Muscle of back (tissue), 3 donors: ENCODE measurements at regions not wholly inside any gene's neighbourhood (a gene's known extent, or its start where the extent isn't known, plus 50 kb on each side); places are given as distances from the start of the nearest gene placed in this dataset.
A peak's percentile ranks its signal among the peaks of the same experiment; 100 is the strongest.

Experiments
- DNase-seq, 3 donors: peaks; one replicate each; pipeline versions ENCODE4 v3.0.0 to v3.0.0-alpha.2; 2013

DNA sequence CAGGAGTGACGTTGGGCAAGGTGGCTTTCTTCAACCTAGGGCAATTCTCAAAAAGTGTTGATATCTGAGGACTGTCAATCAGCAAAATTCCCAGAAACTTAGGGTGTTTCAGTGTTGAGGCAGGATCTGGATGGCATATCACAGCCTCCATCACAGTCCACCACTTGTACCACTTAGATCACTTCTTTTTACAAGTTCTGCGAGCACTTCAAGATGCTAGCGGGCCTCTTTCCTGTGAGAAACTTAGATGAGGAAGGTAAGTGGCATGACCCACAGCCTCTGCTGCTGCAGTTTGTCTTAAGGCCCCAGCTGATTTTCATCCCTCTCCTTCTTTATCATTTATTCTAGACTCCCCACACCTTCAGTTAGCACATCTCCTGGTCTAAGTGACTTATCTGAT is 295.4 kb upstream of the ZNF521 start:
- DNase-seq = no peak

DNA sequence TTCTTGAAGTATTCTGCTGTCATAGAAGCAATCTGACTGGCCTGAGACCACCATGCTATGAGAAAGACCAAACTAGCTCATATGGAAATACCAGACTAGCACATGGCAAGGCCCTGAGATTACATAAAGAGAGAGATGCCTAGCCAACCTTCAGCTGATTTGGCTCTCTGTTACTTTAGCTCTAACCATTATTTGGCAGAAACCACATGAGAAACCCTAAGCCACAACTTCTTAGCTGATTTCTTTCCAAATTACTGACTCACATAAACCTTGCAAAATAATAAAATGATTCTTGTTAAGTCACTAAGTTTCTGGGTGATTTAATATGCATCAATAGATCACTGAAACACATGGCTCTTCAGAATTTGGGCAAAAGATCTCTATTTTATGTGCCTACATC is 295.0 kb upstream of the ZNF521 start:
- DNase-seq = peak in 1 of 3 donors; percentile 24

DNA sequence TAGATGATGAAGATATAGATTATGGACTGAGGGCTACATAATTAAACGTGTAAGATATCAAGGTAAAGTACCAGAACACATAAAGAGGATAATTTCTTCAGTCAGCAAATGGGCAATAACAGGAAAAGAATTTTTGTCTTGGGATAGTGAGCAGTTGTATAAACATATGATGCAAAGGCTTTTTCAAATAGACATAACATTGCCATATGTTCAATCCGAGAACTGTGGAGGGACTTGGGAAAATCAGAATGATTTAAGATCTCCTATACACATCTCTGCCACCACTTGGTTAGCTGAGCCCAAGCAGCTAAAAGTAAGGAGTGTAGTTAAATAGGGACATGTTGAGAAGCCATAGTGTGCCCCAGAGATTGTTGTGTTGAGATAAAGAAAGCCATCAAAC is 287.6 kb upstream of the ZNF521 start:
- no peak for DNase-seq

DNA sequence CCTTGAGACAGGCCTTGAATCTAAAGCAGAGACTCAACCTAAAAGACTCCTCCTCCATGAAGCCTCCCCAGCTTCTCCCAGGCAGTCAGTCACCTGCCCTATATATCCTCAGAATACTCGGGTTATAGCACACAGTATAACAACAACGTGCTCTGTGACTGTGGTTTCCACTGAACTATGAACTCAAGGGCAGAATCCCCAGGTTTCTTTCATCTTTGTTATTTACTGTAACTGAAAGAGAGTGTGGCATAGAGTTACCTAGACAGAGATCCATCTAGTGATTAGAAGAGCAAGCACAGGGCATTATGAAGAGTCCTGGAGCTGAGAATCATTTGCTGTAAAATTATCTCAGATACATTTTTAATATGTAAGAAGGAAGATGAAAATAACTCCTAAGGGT is 281.6 kb upstream of the ZNF521 start:
- no peak for DNase-seq

GRCh38 chr18:25630682-25631081 is 278.7 kb upstream of the ZNF521 start:
- peak in 1 of 3 donors; percentile 58 for DNase-seq

GRCh38 chr18:25621682-25622081 is 269.7 kb upstream of the ZNF521 start:
- DNase-seq = no peak

DNA sequence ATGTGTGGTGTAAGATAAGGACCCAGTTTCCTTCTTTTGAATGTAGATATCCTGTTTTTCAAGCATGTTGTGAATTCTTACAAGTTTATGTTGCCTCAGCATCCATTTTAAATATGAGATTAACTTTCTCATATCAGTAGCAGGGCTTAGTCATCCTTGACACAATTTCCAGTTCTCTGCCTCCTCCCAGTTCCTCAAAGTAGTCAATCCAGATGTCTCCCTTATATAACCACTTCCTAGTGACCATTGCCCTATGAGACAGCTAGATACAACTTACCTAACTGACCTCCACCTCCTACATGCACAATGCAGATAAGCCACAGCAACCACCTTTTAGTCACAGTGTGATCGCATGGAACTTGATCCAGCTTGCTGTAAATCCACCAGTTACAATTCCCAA is 269.2 kb upstream of the ZNF521 start:
- DNase-seq = no peak

DNA sequence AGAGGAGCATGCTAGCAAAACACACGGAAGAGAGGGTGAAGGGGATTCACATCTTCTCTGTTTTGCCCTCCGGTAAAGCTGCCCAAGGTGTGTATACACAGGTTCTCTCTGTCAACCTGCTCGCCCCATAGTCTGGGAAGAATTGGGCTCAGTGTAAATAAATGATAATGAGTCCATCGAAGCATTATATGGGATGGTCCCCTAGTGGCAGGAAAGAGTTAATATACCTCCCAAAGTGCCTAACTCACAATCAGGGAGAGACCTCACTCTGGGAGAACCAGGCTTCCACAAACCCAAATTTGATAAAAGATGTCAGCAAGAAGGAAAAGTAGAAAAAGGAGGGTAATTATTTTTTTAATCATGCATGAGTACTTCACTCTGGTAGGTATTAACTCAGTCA is 262.2 kb upstream of the ZNF521 start:
- no peak for DNase-seq

DNA sequence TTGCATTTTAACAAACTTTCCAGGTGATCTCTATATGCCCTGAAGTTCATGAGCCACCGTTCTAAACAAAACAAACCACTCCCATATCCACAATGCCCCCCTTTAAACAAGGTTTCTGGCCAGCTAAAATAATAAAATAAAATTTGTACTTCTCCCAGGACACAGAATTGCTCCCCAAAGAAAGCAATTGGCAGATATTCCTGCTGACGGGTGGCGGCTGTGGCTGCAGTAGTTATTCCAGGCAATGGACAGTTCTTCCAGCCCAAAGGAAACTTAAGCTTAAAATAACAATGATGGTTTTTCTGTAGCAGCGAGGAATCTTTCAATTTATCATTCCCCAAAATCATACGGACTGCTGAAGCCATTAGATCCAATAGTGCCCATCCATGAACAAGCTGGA is 260.5 kb upstream of the ZNF521 start:
- peak in 1 of 3 donors; percentile 29 for DNase-seq

- DNase-seq = peak in 1 of 3 donors; percentile 34
These were observed 256.1 kb upstream of the ZNF521 start for GRCh38 chr18:25608091-25608490.

DNA sequence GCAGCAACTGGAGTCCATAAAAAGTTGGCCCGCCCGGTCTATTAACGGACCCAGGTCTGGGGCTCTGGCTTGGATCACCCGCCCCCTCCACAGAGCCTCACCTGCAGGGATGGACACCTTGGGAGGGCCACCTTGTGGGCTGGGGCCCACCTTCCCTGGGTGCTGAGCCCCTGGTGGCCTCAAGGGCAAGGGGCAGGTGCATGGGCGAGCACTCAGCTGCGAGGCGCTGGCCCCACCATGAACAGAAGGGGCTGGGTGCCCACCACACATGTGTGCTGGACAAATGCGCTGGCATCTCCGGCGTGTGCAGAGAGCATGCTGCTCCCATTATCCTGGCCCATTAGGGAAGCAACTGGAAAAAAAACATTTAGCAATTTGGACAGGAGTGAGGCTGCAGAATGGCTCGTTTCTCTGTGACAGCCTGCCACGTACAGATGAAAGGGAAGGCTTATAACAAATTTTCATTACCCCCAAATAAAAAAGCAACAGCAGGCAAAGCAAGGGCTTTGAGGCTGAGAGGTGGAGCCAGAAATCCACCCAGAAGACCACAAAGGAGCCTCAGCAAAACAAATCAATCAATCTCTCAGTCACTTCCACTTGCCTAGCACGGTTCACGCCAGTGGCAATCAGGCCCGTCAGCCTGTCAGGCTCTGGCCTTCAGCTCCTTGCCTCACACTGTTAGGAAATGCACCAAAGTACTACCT is 253.1 kb upstream of the ZNF521 start:
- DNase-seq = peak in 1 of 3 donors; percentile 50

DNA sequence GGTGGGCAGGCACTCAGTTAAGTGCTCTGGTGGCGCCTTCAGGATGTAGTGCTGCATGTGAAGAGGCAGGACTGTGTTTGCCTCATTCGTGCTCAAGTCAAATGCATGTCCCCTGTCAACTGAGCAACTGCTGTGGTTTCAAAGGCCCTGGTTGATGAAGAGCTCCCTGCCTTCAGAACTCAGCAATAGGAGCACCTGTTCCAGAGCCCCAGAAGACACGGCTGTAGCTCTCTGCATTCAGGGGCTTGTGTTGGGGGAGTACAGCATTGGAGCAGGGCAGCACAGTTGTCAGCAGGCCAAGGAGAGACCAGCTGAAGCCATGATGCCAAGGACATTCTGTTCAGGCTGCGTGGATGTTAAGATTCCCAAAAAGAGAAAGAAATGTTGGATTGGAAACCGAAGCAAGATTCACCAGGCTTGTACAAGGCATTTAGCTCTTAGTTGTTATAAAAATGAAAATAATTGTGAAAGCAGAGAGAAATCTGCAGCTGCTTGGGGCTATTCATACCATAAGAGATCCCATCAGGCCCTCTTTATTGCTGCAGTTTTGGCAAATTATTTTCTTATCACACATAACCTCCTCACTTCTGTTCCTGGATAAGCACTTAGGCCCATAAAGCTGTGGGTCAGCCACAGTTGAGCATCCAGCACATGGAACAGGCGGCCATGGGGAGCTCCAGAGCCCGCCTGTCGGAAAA is 252.4 kb upstream of the ZNF521 start:
- peak; percentile 36 to 73 (median 53) for DNase-seq

GRCh38 chr18:25599443-25599842 is 247.5 kb upstream of the ZNF521 start:
- DNase-seq = no peak

DNA sequence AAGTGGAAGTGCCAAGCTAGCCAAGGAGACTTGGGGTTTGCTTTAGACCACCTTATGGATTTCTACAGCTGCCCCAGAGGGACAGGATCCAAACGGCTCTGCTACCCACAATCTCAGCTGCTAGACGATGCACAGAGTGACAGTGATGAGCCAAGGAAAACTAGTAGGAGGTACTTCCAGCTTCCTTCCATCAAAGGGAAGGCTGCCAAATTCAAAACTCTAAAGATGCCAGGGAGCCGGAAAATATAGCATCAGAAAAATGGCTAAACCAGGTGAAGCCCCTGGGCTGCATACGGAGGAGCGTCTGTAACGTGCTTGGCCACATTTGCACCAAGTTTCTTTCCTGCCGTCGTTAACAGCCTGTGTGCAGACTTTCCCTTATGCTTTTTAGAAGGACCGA is 245.5 kb upstream of the ZNF521 start:
- DNase-seq = no peak

DNA sequence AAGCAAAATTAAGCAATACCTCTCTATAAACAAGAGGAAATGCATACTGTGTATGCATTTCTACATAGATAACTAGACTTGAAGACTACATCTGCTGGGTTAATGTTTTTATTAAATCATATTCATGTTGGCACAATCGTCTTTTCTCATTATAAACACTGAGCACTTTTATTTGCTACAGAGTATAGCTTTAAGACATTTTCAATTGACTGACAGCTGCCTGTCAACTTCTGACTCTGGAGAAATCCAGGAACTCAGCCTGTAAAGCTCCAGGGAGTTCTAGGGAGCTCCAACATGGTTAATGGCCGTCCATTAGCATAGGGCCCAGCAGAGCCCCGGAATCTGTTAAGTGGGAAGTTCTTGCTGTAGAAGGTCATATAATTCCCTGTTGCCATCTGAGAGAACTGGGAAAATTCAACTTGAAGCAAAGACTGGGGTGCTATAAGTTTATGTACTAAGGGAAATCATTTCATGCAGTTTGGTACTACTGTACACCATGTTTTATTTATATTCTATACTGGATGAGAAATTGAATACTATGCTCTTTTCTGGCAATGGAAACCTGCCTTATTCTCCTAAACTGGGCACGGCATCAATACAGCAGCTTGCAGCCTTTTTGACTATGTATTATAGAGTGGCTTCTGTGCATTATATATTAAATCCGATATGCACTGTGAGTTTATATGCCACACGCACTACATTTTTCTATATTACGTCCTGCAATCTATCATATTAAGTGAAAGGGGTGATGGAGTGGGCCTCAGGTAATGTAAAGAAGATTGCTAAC is 243.5 kb upstream of the ZNF521 start:
- DNase-seq = no peak

DNA sequence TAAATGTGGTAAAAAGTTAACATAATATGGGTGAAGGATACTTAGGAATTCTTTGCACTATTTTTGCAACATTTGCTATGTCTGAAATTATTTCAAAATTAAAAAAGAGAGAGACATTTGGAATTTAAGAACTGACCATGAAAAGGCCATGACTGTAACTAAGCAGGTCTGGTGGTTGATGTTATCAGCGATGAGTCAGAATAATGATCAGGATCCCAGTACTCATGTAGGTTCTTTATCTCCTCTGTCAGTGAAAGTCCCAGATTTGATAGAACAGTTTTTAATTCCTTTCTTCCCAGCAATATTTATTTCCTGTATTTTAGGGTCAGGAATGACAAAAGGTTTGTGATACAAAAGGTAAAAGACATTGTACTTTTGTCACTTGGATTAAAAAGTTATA is 242.4 kb upstream of the ZNF521 start:
- no peak for DNase-seq

DNA sequence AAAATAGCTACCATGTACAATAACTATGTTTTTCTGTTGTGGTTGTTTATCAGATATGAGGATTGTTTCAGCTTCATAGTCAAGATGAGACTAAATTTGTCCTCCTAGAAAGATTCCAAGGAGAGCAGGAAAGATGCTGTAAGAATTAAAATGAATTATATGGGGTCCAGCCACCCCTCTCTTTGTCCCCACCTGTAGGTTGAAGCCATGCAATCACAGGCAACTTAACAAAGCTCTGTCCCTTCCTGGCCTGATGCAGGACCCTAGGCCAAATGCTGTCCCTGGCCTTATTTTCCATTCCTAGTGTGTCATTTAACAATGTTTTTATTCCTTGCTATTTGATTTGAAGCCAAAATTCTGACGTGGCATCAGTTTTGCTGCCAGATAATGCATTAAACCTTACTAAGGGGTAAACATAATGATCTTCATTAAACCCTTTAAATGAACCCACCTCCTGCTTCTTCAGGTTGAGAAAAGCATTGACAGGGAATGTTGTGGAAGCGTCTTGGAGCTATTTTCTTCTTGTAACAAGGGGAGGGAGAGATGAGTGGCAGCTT is 240.9 kb upstream of the ZNF521 start:
- DNase-seq = no peak

DNA sequence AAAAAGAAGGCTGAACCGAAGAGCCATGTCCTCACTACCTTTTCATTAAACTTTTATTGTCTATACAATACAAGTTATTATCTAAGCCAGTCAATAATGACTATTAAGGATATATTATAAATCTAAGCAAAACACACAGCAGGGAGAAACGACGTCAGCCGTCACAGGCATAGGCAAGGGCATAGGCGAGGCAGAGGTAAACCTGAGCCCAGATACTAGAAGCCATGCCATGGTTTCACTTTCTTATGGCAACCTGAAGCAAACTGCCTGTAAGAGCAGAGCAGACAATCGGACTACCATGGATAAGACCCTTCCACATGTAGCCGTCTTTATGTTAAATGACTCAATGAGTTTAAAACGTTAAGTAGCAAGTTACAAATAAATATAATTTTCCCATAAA is 238.5 kb upstream of the ZNF521 start:
- no peak for DNase-seq

GRCh38 chr18:25587545-25587944 is 235.6 kb upstream of the ZNF521 start:
- no peak for DNase-seq

DNA sequence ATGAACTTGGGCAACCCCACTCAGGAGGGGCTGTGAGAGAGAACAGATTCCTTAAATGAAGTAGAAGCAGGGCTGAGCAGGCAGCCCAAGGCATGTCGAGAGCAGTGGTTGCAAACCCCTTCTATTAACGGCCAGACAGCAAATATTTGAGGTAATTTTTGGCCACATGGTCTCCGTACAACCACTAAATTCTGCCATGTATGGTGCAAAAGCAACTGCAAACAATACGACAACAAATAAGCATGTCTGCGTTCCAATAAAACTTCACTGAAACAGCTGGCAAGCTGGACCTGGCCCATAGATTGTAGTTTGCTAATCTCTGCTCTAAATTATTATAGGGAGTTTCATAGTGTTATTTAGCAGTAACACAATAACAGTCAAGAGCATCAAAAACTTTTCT is 217.0 kb upstream of the ZNF521 start:
- peak in 2 of 3 donors; percentile 28 to 52 for DNase-seq

DNA sequence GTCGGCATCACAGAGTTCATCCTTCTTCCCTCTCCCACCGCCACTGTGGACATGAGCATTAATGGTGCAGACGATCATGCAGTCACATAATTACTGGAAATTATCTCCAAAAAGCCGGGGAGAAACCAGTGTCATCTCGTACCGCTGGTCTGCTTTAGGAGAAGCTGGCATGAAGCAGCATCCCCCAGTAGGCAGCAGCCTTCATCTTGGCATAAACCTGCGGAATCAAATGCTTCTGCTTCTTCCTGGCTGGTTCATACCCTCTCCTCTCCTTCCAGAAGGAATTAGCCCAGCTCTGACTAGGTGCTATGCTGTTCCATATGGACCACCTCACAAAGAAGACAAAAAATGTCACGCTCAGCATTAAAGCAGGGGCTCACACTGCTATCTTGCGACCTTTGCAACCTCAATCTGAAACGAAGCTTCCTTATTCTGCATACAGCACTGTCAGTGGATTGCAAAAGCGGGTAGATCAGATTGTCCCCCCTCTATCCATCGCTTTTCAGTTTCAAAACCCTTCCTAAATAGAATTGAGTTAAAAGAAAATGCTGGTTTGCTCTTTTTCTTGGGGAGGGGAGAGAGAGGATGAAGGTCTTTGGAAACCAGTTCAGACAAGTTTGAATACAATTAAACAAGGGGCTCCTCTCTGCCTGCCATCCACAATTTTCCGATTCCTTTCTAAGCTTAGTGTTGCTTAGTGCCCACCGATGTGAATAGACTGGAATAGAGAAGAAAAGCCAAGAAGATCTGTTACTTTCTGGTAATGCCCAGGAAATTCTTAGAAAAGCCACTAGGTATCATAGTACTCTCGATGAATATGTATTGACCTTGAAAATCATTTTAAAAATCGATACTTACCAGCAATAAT is 212.1 kb upstream of the ZNF521 start:
- DNase-seq = no peak

DNA sequence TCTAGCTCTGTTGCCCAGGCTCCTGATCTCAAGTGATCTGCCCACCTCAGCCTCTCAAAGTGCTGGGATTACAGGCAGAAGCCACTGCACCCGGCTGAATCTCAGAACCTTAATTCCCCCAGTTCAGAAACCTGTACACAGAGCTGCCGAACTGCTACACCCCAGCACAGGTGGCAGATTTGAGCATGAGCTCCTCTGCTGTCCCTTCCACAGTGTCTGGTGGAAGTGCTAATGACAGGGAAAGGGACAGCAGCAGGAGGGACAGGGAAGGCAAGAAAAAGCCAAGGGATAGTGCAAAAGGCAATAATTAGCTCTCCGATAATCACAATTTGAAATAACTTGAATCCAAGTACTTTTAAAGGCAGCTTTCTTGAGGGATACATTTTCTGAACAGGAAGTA is 211.4 kb upstream of the ZNF521 start:
- no peak for DNase-seq
